Dermis blood vessel endothelial cell (primary cell): ENCODE measurements at regions not wholly inside any gene's neighbourhood (a gene's known extent, or its start where the extent isn't known, plus 50 kb on each side); places are given as distances from the start of the nearest gene placed in this dataset.
"Not testable (repeated sequence)": the region's sequence is repeated elsewhere in the genome, so short reads cannot be mapped to it uniquely, and the experiment has no call there.

Experiments used
- DNase-seq: peaks from one replicate; pipeline ENCODE4 v3.0.0; 2010

GRCh38 chr2:217011576-217011975, 151.7 kb upstream of the TNP1 start:
- DNase-seq, result no peak

- no peak for DNase-seq
Measured at GRCh38 chr2:217010173-217010572, 150.3 kb upstream of the TNP1 start.

GRCh38 chr2:217008794-217009193, 148.9 kb upstream of the TNP1 start:
- DNase-seq, result no peak

GRCh38 chr2:217006217-217006616, 146.4 kb upstream of the TNP1 start:
- DNase-seq, result no peak

GRCh38 chr2:217004656-217005055, 144.8 kb upstream of the TNP1 start:
- no peak for DNase-seq

- DNase-seq, result no peak
Measured at GRCh38 chr2:217001740-217002139, 141.9 kb upstream of the TNP1 start.

GRCh38 chr2:217000406-217000805, 140.5 kb upstream of the TNP1 start:
- DNase-seq, result no peak

GRCh38 chr2:216996279-216996845, 136.5 kb upstream of the TNP1 start:
- DNase-seq, result no peak

- no peak for DNase-seq
Measured at GRCh38 chr2:216994353-216994854, 134.5 kb upstream of the TNP1 start.

- no peak for DNase-seq
Measured at GRCh38 chr2:216992056-216992675, 132.3 kb upstream of the TNP1 start.

- DNase-seq, result no peak
Measured at GRCh38 chr2:216991563-216991962, 131.7 kb upstream of the TNP1 start.

- DNase-seq, result peak; percentile 7
Measured at GRCh38 chr2:216989340-216990129, 129.7 kb upstream of the TNP1 start.

GRCh38 chr2:216987252-216987821, 127.5 kb upstream of the TNP1 start:
- no peak for DNase-seq

- DNase-seq, result no peak
Measured at GRCh38 chr2:216985658-216986141, 125.8 kb upstream of the TNP1 start.

GRCh38 chr2:216984937-216985336, 125.1 kb upstream of the TNP1 start:
- DNase-seq, result no peak

GRCh38 chr2:216981951-216982350, 122.1 kb upstream of the TNP1 start:
- not testable (repeated sequence) for DNase-seq

GRCh38 chr2:216980510-216980909, 120.6 kb upstream of the TNP1 start:
- DNase-seq, result not testable (repeated sequence)

- DNase-seq, result no peak
Measured at GRCh38 chr2:216974321-216975302, 114.7 kb upstream of the TNP1 start.

GRCh38 chr2:216971593-216971992, 111.7 kb upstream of the TNP1 start:
- DNase-seq, result no peak

- DNase-seq, result no peak
Measured at GRCh38 chr2:216970359-216970915, 110.6 kb upstream of the TNP1 start.

GRCh38 chr2:216967889-216968288, 108.0 kb upstream of the TNP1 start:
- no peak for DNase-seq
